ENCODE measurements at regions not wholly inside any gene's neighbourhood (a gene's known extent, or its start where the extent isn't known, plus 50 kb on each side); places are given as distances from the start of the nearest gene placed in this dataset.
"Not testable (repeated sequence)": the region's sequence is repeated elsewhere in the genome, so short reads cannot be mapped to it uniquely, and the experiment has no call there.

DNA sequence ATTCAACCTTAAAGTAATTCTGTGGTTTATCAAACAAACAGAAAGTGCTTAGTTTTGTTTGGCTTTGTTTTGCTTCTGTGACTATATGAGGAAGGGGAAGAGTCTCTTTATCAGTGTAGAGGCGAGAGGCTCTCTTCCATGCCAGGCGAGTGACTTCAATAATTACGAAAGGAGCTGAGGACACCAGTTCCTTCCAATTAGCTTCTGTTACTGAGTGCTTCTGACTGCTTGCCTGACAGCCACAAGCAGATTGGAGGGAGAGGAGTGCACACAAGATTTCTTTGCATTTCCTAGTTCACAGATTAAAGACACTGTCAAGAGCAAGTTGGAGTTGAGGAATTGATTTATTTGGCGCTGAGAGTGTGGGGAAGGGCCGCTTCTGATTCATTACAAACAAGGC lies 1484.5 kb upstream of the TENM4 start:
- no peak overlapping the region for H3K4me3 ChIP-seq (ENCODE audit: low read depth, low read length)
- TF ChIP-seq, protein P1, sequence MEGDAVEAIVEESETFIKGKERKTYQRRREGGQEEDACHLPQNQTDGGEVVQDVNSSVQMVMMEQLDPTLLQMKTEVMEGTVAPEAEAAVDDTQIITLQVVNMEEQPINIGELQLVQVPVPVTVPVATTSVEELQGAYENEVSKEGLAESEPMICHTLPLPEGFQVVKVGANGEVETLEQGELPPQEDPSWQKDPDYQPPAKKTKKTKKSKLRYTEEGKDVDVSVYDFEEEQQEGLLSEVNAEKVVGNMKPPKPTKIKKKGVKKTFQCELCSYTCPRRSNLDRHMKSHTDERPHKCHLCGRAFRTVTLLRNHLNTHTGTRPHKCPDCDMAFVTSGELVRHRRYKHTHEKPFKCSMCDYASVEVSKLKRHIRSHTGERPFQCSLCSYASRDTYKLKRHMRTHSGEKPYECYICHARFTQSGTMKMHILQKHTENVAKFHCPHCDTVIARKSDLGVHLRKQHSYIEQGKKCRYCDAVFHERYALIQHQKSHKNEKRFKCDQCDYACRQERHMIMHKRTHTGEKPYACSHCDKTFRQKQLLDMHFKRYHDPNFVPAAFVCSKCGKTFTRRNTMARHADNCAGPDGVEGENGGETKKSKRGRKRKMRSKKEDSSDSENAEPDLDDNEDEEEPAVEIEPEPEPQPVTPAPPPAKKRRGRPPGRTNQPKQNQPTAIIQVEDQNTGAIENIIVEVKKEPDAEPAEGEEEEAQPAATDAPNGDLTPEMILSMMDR (IDR thresholded peaks at IDR 0.05; ENCODE audit: insufficient read depth, low read length, severe bottlenecking), result no peak
- no peaks in the 10 kb centered on the region for H3K36me3 ChIP-seq (ENCODE audit: control insufficient read depth, insufficient read depth, low read length)
- H3K27me3 ChIP-seq (ENCODE audit: control insufficient read depth, insufficient read depth, low read length), result no peaks in the 10 kb centered on the region
- DNase-seq (ENCODE audit: low read depth), result peak; percentile 15
- FAIRE-seq, result no peak

DNA sequence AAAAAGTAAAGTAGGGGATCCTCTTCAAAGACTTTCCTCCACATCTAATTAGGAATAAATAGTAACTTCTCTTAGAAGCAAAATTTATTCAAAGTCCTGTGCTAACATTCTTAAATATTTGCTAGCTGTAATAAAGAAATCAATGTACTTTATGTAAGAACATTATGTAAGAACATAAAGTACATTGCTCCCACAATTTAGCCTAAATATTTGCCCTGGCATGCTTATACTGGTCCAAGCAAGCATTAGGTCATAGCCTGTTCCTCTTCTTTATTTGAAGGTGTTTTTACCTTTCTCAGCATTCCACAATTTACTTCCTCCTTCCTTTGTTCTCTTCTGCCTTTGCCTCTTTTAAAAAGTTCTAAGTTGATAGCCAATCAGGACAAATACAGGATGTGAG lies 1480.5 kb upstream of the TENM4 start:
- peak; percentile 61 for DNase-seq (ENCODE audit: low read depth)
- not testable (repeated sequence) for H3K27me3 ChIP-seq (ENCODE audit: control insufficient read depth, insufficient read depth, low read length); H3K36me3 ChIP-seq (ENCODE audit: control insufficient read depth, insufficient read depth, low read length); FAIRE-seq; H3K4me3 ChIP-seq (ENCODE audit: low read depth, low read length)

DNA sequence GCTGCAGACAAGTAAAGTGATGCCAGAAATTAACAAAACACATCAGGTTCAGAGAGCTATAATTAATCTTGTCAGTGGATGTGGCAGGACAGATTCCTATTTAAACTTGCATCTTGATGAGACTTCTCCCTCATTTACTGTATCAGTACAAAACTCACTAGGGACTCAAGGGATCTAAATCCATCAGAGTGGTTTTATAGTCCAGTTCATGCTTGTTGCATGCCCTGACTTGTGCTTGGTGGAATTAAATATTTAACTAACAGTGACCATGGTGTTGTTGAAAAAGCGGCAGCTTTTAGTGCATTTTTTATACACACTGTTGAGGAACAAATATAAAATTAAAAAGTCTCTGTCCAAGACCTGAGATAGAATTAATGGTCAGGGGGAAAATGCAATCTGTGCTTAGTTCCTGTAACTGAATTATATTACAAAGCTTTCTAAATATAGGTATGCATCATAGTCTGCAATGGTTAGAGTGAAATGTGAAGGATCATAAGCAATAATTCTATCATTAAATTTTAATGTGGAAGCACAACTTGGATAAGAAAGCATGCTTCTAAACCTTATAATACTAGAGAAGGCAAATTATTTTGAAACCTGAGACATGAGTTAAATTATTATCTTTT lies 1475.5 kb upstream of the TENM4 start:
- H3K27me3 ChIP-seq (ENCODE audit: control insufficient read depth, insufficient read depth, low read length), result no peaks in the 10 kb centered on the region
- TF ChIP-seq, protein P1 (IDR thresholded peaks at IDR 0.05; ENCODE audit: insufficient read depth, low read length, severe bottlenecking), result no peak
- FAIRE-seq (no peak), DNase-seq (ENCODE audit: low read depth) (peak; percentile 54)
- no peaks in the 10 kb centered on the region for H3K36me3 ChIP-seq (ENCODE audit: control insufficient read depth, insufficient read depth, low read length)
- no peak overlapping the region for H3K4me3 ChIP-seq (ENCODE audit: low read depth, low read length)

DNA sequence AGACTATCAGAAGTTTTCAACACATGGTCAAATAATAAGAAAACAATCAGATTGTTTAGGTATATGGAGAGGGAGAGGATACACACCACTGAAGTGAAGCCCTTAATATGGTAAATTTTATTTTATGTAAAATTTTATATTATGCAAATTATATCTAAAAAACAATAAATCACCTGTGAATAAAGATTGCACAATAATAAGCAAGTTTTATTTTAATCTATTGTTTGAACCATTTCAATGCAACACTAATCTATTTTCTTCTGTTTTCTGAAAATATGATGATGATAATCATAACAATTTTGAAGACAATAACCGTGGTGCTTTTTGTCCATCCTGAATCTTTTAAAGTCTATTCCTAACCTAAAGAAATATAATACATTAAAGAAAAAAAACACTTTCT lies 1473.5 kb upstream of the TENM4 start:
- Histone ChIP-seq H3K36me3 (ENCODE audit: control insufficient read depth, insufficient read depth, low read length) (no peaks in the 10 kb centered on the region), H3K4me3 (ENCODE audit: low read depth, low read length) (no peak overlapping the region), H3K27me3 (ENCODE audit: control insufficient read depth, insufficient read depth, low read length) (no peaks in the 10 kb centered on the region)
- FAIRE-seq (no peak), DNase-seq (ENCODE audit: low read depth) (no peak)
- TF ChIP-seq, protein P1 (IDR thresholded peaks at IDR 0.05; ENCODE audit: insufficient read depth, low read length, severe bottlenecking), result no peak

DNA sequence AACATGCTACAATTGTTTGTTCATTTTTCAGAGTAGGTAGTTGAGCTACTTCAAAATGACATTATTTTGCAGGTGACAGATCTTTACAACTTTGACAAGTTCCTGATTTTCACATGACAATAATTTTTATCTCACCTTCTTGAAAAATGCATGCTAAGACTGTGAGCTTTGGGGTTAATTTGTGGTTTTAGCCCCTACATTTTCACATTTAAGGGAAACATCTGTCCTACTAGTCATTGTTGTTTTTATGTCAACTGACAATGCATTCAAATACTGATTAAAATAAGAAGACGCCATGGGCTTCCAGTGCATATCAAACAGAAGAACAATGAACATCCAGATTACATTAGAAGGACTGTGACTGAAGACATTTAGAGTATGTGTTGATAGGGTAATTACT lies 1470.8 kb upstream of the TENM4 start:
- DNase-seq (ENCODE audit: low read depth) (no peak), FAIRE-seq (no peak)
- H3K4me3 ChIP-seq (ENCODE audit: low read depth, low read length), result no peak overlapping the region
- TF ChIP-seq, protein P1 (IDR thresholded peaks at IDR 0.05; ENCODE audit: insufficient read depth, low read length, severe bottlenecking), result no peak
- no peaks in the 10 kb centered on the region for H3K27me3 ChIP-seq (ENCODE audit: control insufficient read depth, insufficient read depth, low read length)
- H3K36me3 ChIP-seq (ENCODE audit: control insufficient read depth, insufficient read depth, low read length), result no peaks in the 10 kb centered on the region

DNA sequence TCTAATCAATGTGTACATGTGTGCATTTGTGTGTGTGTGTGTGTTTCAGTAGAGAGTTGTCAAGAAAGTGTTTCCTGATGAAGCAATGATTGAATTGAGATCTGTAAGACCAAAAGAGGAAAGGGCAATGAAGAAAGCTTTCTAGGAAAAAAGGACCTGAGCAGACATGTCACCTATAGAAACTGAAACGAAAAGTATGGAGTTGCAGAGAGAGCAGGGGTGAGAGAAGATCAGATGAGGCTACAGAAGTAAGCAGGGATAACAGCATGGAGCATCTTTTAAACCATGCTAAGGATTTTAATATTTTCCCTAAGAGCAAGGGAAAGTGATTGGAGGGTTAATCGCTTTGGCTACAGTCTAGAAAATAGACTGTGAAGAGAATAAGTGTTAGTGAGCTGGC lies 1459.4 kb upstream of the TENM4 start:
- FAIRE-seq, result no peak

More for the DNA sequence above, 1459.4 kb upstream of the TENM4 start:
- Histone ChIP-seq H3K27me3 (ENCODE audit: control insufficient read depth, insufficient read depth, low read length) (no peaks in the 10 kb centered on the region), H3K4me3 (ENCODE audit: low read depth, low read length) (no peak overlapping the region), H3K36me3 (ENCODE audit: control insufficient read depth, insufficient read depth, low read length) (no peaks in the 10 kb centered on the region)
- TF ChIP-seq, protein P1 (IDR thresholded peaks at IDR 0.05; ENCODE audit: insufficient read depth, low read length, severe bottlenecking), result no peak
- DNase-seq (ENCODE audit: low read depth), result no peak
